IPS-20b (cell line): ENCODE measurements at regions not wholly inside any gene's neighbourhood (a gene's known extent, or its start where the extent isn't known, plus 50 kb on each side); places are given as distances from the start of the nearest gene placed in this dataset.
"Not testable (repeated sequence)": the region's sequence is repeated elsewhere in the genome, so short reads cannot be mapped to it uniquely, and the experiment has no call there.

Experiments
- H3K27ac ChIP-seq: one replicate; pipeline ENCODE4 v1.5.1; 2013; ENCODE audit warnings: low read length
- H3K27me3 ChIP-seq: 2 replicates; pipeline ENCODE4 v1.6.1; 2013; ENCODE audit warnings: mild to moderate bottlenecking, low read length, inconsistent platforms; ENCODE audit not compliant: insufficient read depth
- H3K36me3 ChIP-seq: 2 replicates; pipeline ENCODE4 v1.6.1; 2013; ENCODE audit warnings: low read depth, mild to moderate bottlenecking, inconsistent platforms, low read length, moderate library complexity; ENCODE audit not compliant: insufficient read depth
- H3K4me1 ChIP-seq: 2 replicates; pipeline ENCODE4 v1.6.1; 2013; ENCODE audit warnings: mild to moderate bottlenecking, control low read depth, inconsistent platforms, low read length, moderate library complexity; ENCODE audit not compliant: insufficient read depth
- H3K4me3 ChIP-seq: 2 replicates; pipeline ENCODE4 v1.5.1; 2013; ENCODE audit warnings: mild to moderate bottlenecking, low read length, inconsistent platforms
- H3K9ac ChIP-seq: 2 replicates; pipeline ENCODE4 v1.6.1; 2013; ENCODE audit warnings: low read depth, mild to moderate bottlenecking, inconsistent platforms, low read length, moderate library complexity
- H3K9me3 ChIP-seq: 2 replicates; pipeline ENCODE4 v1.6.1; 2013; ENCODE audit warnings: mild to moderate bottlenecking, low read depth, low read length, inconsistent platforms; ENCODE audit not compliant: insufficient read depth

DNA sequence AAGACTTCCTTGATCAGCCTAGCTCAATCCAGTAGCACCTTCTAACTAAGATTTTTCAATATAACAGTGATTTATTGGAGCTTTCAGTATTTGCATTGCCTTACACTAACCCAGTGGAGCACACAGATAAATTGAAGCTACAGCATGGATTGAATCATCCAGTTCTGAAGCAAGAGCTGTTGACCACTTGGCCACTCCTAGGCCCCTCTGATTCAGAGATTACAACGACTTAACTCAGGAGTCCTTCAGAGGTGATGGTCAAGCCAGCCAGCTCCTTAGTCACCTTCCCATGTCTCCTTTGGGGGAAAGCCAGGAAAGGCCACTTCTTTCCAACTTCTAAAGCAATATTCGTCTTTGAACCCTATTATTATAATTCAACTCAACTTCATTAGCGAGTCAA is 151.8 kb downstream of the TENT5C start:
- H3K4me3 ChIP-seq: no peak overlapping the region
- H3K27ac ChIP-seq: no peak overlapping the region
- no peaks in the 10 kb centered on the region for H3K36me3 ChIP-seq
- no peak overlapping the region for H3K9ac ChIP-seq
- no peaks in the 10 kb centered on the region for H3K9me3 ChIP-seq
- H3K4me1 ChIP-seq: no peaks in the 10 kb centered on the region; the same call in 1 of the 2 replicates
- 0 out of 2 replicates have a peak, but pooled peaks cover 6% of the 10 kb centered on the region for H3K27me3 ChIP-seq

DNA sequence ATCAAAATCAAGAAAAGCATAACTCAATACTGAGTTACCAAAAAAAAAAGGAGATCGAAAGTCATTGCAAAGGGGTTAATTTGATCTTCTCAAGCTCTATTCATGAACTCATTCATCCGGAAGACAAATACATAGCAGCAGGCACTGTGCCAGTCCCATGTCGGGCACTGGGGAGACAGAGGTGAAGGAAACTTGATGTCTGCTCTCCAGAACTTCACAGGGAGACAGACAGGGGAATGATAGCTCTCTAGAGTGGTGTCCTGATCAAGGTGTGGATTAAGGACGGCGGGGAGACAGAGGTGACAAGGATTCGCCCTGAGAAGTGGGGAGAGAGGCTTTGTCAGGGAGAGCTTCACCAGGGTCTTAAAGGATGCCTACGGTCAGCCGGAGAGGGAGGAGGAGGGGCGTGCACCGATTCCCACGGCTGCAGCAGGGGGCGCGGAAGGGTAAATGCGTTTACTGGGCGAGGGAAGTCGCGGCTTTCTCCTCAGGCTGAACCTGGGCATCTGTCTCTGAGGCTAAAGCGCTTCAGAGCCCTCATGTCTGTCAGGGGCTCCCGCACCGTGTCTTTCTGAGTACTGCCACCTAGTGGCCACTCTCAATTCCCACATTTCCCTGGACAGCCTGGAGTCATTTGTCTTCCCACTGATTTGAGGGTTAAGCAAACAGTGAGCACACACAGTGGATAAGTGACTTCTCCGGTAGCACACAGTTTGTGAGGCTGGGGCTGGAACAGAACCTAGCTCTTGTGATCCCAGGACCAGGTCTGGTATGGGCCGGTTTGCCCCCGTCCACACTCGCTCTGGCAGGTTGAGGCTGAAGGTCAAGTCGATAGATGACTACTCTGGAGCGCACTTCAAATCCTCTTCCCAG is 152.8 kb downstream of the TENT5C start:
- Histone ChIP-seq H3K27ac (no peak overlapping the region), H3K4me1 (no peaks in the 10 kb centered on the region; the same call in 1 of the 2 replicates), H3K9me3 (no peaks in the 10 kb centered on the region), H3K9ac (no peak overlapping the region), H3K4me3 (peak overlapping the region; percentile 59; the same call in 1 of the 2 replicates), H3K27me3 (0 out of 2 replicates have a peak, but pooled peaks cover 6% of the 10 kb centered on the region), H3K36me3 (no peaks in the 10 kb centered on the region)

DNA sequence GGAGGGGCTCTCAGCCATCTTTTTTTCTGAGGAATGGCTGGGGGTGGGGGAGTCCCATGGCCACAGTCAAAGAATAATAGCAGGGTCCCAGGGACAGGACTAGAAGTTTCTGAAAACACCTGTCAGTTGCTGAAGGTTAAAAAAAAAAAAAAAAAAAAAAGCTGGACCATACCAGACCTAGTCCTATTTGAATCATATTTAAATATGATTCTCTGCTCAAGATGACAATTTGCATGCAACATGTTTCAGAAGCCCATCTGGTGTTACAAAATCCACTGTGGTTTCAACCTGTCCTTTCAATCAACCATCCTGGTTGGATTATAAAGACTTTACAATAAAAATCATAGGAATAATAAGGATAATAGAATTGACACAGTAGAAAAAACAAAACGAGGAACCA is 153.7 kb downstream of the TENT5C start:
- Histone ChIP-seq H3K27ac (no peak overlapping the region), H3K36me3 (no peaks in the 10 kb centered on the region), H3K9me3 (no peaks in the 10 kb centered on the region), H3K4me1 (no peaks in the 10 kb centered on the region; the same call in 1 of the 2 replicates), H3K4me3 (no peak overlapping the region), H3K9ac (no peak overlapping the region), H3K27me3 (0 out of 2 replicates have a peak, but pooled peaks cover 6% of the 10 kb centered on the region)

DNA sequence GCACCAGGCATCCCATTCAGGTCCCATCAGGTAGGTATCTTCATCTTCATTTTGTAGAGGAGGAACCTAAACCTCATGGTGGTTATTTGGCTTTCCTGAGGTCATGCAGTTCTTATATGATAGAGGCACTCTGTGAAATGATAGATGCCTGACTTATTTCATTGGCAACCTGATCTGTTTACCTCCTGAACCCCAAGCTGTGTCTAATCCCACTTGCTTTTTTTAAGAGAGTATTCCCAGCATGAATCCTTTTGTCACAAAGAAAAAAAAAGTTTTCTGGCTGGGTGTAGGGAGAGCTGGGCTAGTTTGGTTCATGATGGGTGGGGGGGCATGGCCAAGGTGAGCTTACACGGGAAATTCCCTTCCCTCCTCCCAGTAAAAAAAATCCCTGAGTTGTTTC is 154.2 kb downstream of the TENT5C start:
- no peaks in the 10 kb centered on the region for H3K36me3 ChIP-seq
- no peak overlapping the region for H3K4me3 ChIP-seq
- H3K27ac ChIP-seq: no peak overlapping the region
- no peaks in the 10 kb centered on the region for H3K9me3 ChIP-seq
- H3K27me3 ChIP-seq: 0 out of 2 replicates have a peak, but pooled peaks cover 6% of the 10 kb centered on the region
- no peak overlapping the region for H3K9ac ChIP-seq
- H3K4me1 ChIP-seq: no peaks in the 10 kb centered on the region; the same call in 1 of the 2 replicates

DNA sequence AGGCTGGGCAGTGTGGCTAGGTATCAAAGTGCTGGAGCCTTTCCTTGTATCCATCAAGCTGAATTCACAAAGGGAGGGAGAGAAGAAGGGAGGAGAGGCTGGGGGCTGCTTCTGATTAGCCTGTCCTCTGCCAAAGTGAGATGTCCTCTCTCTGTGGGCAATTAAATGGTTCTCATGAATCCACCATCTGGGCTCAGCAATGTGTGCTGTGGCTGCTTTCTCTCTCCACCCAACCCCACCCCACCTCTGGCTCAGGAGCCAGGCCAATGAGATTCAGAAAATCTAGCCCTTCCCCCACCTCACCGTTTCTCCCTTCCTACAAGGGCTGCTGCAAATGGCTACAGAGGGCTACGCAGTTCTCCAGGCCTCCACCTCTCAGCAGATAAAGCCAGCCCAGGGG is 154.6 kb downstream of the TENT5C start:
- Histone ChIP-seq H3K27ac (no peak overlapping the region), H3K9me3 (no peaks in the 10 kb centered on the region), H3K36me3 (no peaks in the 10 kb centered on the region), H3K4me3 (no peak overlapping the region), H3K9ac (no peak overlapping the region), H3K27me3 (0 out of 2 replicates have a peak, but pooled peaks cover 6% of the 10 kb centered on the region), H3K4me1 (no peaks in the 10 kb centered on the region; the same call in 1 of the 2 replicates)

DNA sequence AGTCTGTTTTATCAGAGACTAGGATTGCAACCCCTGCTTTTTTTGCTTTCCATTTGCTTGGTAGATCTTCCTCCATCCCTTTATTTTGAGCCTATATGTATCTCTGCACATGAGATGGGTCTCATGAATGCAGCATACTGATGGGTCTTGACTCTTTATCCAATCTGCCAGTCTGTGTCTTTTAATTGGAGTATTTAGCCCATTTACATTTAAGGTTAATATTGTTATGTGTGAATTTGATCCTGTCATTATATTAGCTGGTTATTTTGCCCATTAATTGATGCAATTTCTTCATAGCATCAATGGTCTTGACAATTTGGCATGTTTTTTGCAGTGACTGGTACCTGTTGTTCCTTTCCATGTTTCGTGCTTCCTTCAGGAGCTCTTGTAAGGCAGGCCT is 161.7 kb downstream of the GDAP2 start:
- H3K4me1 ChIP-seq, H3K9ac ChIP-seq, H3K27ac ChIP-seq, H3K27me3 ChIP-seq, H3K4me3 ChIP-seq, H3K36me3 ChIP-seq: not testable (repeated sequence)
- peaks cover 14% of the 10 kb centered on the region for H3K9me3 ChIP-seq

DNA sequence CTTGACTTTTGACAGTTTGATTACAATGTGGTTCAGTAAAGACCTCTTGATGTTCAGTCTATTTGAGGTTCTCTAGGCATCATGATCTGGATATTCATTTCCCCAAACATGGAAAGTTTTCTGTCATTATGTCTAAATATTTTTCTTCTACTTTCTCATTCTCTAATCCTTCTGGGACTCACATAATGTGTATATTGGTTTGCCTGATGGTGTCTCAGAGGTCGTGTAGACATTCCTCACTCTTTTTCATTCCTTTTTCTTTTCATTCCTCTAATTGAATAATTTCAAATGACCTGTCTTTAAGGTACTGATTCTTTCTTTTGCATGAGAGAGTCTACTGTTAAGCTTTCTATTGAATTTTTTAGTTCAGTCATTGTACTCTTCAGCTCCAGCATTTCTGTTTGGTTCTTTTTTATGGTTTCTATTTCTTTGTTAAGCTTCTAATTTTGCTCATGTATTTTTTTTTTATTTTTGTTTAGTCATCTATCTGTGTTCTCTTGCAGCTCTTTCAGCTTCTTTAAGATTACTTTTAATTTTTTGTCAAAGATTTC is 158.4 kb downstream of the GDAP2 start:
- Histone ChIP-seq H3K4me1 (no peaks in the 10 kb centered on the region), H3K9ac (no peak overlapping the region), H3K36me3 (no peaks in the 10 kb centered on the region), H3K4me3 (no peak overlapping the region), H3K9me3 (peaks cover 14% of the 10 kb centered on the region), H3K27me3 (no peaks in the 10 kb centered on the region), H3K27ac (no peak overlapping the region)

DNA sequence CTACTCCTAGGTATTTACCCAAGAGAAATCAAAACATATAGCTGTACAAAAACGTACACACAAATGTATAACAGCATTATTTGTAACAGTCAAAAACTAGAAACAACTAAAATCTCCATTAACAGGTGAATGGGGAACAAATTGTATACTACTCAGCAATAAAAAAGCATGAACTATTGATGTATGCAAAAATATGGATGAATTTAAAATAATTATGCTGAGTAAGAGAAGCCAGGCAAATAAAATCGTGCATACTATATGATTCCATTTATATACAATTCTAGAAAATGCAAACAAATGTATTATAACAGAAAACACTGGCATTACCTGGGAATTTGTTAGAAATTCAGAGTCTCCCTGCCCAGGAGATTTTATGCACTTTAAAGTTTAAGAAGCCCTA is 150.1 kb downstream of the GDAP2 start:
- Histone ChIP-seq H3K27me3 (no peaks in the 10 kb centered on the region), H3K9ac (no peak overlapping the region)

DNA sequence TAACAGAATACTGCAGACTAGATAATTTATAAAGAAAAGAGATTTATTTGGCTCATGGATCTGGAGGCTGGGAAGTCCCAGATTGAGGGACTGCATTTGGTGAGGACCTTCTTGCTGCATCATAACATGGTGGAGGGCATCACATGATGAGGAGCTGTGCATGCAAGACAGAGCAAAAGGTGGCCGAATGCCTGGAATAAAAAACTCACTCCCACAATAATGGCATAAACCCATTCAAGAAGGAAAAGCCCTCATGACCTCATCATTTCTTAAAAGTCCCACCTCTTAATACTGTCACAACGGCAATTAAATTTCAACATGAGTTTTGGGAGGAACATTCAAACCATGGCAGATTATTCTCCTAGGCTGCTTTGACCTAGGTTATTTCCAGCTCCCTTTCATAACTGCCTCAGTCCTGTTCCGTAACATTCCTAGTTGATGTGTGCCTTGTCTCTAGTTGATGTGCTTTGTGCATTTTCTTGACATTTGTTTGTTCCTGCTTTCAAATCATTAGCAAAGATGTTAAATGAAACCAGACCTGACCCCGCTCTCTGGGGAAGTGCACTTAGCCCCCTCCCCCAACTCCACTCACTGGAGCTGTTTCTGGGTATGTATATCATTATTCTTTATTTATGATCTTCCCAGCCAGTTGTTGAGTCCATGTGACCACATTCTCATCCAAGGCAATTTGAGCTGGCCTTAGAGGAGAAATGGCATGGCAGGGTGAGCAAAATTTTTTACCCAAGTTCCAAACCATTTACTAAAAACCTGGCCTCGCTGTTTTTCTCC is 148.5 kb downstream of the GDAP2 start:
- Histone ChIP-seq H3K4me3 (no peak overlapping the region), H3K36me3 (no peaks in the 10 kb centered on the region), H3K9ac (no peak overlapping the region), H3K27me3 (no peaks in the 10 kb centered on the region), H3K4me1 (no peaks in the 10 kb centered on the region; the same call in 1 of the 2 replicates), H3K27ac (no peak overlapping the region), H3K9me3 (no peaks in the 10 kb centered on the region)

More for the DNA sequence above, 150.1 kb downstream of the GDAP2 start:
- H3K4me1 ChIP-seq: no peaks in the 10 kb centered on the region; the same call in 1 of the 2 replicates
- H3K9me3 ChIP-seq: no peaks in the 10 kb centered on the region
- no peak overlapping the region for H3K4me3 ChIP-seq
- no peak overlapping the region for H3K27ac ChIP-seq
- no peaks in the 10 kb centered on the region for H3K36me3 ChIP-seq

DNA sequence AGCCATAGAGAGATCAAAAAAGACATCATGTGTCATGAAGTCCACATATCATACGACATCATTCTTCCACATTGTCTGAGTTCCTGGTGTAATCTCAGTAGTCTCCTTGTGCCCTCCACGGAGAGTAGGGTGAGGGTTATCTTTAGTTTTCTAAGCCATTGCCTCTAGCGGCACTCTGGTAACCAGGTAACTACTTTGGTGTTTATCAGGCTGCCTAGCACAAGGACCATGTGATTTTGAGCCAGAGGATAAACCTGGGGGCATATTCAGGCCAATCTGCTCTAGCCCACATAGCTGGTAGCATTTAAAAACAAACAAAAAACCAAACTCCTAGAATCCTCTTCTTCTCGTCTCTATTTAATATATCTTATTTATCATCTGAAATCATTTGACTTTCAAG is 147.4 kb downstream of the GDAP2 start:
- no peaks in the 10 kb centered on the region; the same call in 1 of the 2 replicates for H3K4me1 ChIP-seq
- no peak overlapping the region for H3K27ac ChIP-seq
- no peaks in the 10 kb centered on the region for H3K9me3 ChIP-seq
- H3K4me3 ChIP-seq: no peak overlapping the region
- H3K27me3 ChIP-seq: no peaks in the 10 kb centered on the region
- H3K9ac ChIP-seq: no peak overlapping the region
- H3K36me3 ChIP-seq: no peaks in the 10 kb centered on the region

DNA sequence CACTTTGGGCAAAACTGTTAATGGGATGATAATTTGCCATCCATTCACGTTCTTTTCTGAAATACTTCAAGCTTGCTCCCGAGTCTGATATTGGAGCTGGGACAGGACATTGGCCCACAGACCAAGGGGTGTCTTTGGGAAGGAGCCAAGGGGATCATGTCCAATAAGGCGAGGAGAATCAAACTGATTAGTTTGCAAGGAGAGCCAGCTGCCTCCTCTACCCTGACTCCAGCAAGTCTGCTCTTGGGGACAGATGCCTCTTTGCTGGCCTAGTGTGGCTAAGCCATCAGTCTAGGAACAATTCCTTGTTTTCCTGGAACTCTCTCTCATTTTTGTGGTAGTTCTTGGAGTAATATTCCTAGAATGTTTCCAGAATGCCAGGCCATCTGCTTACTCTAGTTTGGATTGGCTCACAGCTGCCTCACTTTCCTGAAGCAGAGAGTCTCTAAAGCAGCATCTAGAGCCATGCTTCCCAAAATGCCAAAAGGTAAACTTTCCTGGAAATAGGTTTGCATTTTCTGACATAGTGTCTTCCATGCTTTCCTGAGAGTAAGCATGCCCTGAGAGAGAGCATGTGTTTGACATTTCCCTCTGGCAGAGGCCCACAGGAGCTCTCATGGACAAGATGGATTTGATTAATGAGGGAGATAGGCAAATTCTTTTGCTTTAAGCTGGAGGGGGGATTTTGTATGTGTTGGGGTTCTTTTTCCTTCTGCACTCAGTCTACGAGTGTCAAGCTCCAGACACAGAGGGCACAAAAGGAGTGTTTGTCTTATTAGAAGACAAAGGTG is 145.6 kb downstream of the GDAP2 start:
- Histone ChIP-seq H3K4me3 (no peak overlapping the region), H3K36me3 (no peaks in the 10 kb centered on the region), H3K27me3 (no peaks in the 10 kb centered on the region), H3K9ac (no peak overlapping the region), H3K9me3 (no peaks in the 10 kb centered on the region), H3K27ac (no peak overlapping the region), H3K4me1 (no peaks in the 10 kb centered on the region; the same call in 1 of the 2 replicates)
